ENCODE measurements at regions not wholly inside any gene's neighbourhood (a gene's known extent, or its start where the extent isn't known, plus 50 kb on each side); places are given as distances from the start of the nearest gene placed in this dataset.

- intact Hi-C loops (cut with DNase I; ENCODE audit: low total_unique reads): no loop called here
- no peak for TF ChIP-seq CTCF (IDR thresholded peaks at IDR 0.05)
- TF ChIP-seq POLR2A (IDR thresholded peaks at IDR 0.05): no peak
- no peak overlapping the region for H3K4me3 ChIP-seq (ENCODE audit: low read depth, poor library complexity, severe bottlenecking)
Measured at GRCh38 chr4:60847614-60848013, 352.5 kb upstream of the ADGRL3 start.

GRCh38 chr4:60857130-60857753 is 342.9 kb upstream of the ADGRL3 start:
- no peak for TF ChIP-seq POLR2A (IDR thresholded peaks at IDR 0.05)
- no peak for TF ChIP-seq CTCF (IDR thresholded peaks at IDR 0.05)
- H3K4me3 ChIP-seq (ENCODE audit: low read depth, poor library complexity, severe bottlenecking): no peak overlapping the region
- no peak for DNase-seq (ENCODE audit: low spot score in 2 of 2)
- intact Hi-C loops (cut with DNase I; ENCODE audit: low total_unique reads): no loop called here
- 78 to 79% methylated on average over 6 of the region's 6 CpGs for WGBS, 2 donors

More at GRCh38 chr4:60847614-60848013, 352.5 kb upstream of the ADGRL3 start:
- DNase-seq (ENCODE audit: low spot score in 2 of 2): no peak
- 68 to 76% methylated on average over 4 of the region's 4 CpGs for WGBS, 2 donors

GRCh38 chr4:60863442-60863841 is 336.7 kb upstream of the ADGRL3 start:
- intact Hi-C loops (cut with DNase I; ENCODE audit: low total_unique reads): no loop called here
- DNase-seq (ENCODE audit: low spot score in 2 of 2): no peak
- 93 to 94% methylated on average over 3 of the region's 3 CpGs for WGBS, 2 donors
- H3K4me3 ChIP-seq (ENCODE audit: low read depth, poor library complexity, severe bottlenecking): no peak overlapping the region
- TF ChIP-seq POLR2A (IDR thresholded peaks at IDR 0.05): no peak
- TF ChIP-seq CTCF (IDR thresholded peaks at IDR 0.05): no peak

- TF ChIP-seq POLR2A (IDR thresholded peaks at IDR 0.05) (no peak), CTCF (IDR thresholded peaks at IDR 0.05) (no peak)
- no peak for DNase-seq (ENCODE audit: low spot score in 2 of 2)
- 60 to 70% methylated on average over 4 of the region's 4 CpGs for WGBS, 2 donors
- intact Hi-C loops (cut with DNase I; ENCODE audit: low total_unique reads): no loop called here
- H3K4me3 ChIP-seq (ENCODE audit: low read depth, poor library complexity, severe bottlenecking): no peak overlapping the region
Measured at GRCh38 chr4:60865273-60865672, 334.9 kb upstream of the ADGRL3 start.

- TF ChIP-seq CTCF (IDR thresholded peaks at IDR 0.05) (no peak), POLR2A (IDR thresholded peaks at IDR 0.05) (no peak)
- DNase-seq (ENCODE audit: low spot score in 2 of 2): no peak
- intact Hi-C loops (cut with DNase I; ENCODE audit: low total_unique reads): no loop called here
- WGBS, 2 donors: 86 to 92% methylated on average over 3 of the region's 3 CpGs
- no peak overlapping the region for H3K4me3 ChIP-seq (ENCODE audit: low read depth, poor library complexity, severe bottlenecking)
Measured at GRCh38 chr4:60868232-60868960, 331.7 kb upstream of the ADGRL3 start.

Data from lower leg skin (tissue), 4 donors.